K562 (cell line): ENCODE measurements at regions not wholly inside any gene's neighbourhood (a gene's known extent, or its start where the extent isn't known, plus 50 kb on each side); places are given as distances from the start of the nearest gene placed in this dataset.

Source experiments
- DPF2 ChIP-seq: fragments of 450-650 bp; IDR thresholded peaks from 2 replicates; pipeline ENCODE4 v1.6.1; 2016
- FOXA3 ChIP-seq, 2 experiments: fragments of 450-650 bp in 1 of 2; sonication (generic) in 1 of 2; formaldehyde crosslinking; IDR thresholded peaks in 1 of 2; conservative IDR thresholded peaks in 1 of 2; 2 replicates each; pipeline versions ENCODE4 v1.4.0 to v1.8.0; 2020 to 2022; ENCODE audit warnings: mild to moderate bottlenecking in 2 of 2, missing genetic modification reagents in 1 of 2
- POLR2A ChIP-seq: fragments of 450-650 bp; conservative IDR thresholded peaks from 2 replicates; pipeline ENCODE4 v1.6.1; 2016
- POLR3A ChIP-seq: IDR thresholded peaks from 2 replicates; pipeline ENCODE4 v1.6.1; 2011; ENCODE audit warnings: borderline replicate concordance, mild to moderate bottlenecking, moderate library complexity; ENCODE audit not compliant: insufficient read length, insufficient read depth; ENCODE audit errors: extremely low read depth
- TF ChIP-seq, protein P1 (sequence below): sonication (generic); formaldehyde crosslinking; IDR thresholded peaks from 2 replicates; pipeline ENCODE4 v1.8.1; 2022; ENCODE audit warnings: missing genetic modification reagents
- TF ChIP-seq, protein P2 (sequence below), 3 experiments: IDR thresholded peaks in 2 of 3; conservative IDR thresholded peaks in 1 of 3; 2 replicates each; pipeline ENCODE4 v1.5.1; 2011 to 2012; ENCODE audit warnings: low read length in 3 of 3, mild to moderate bottlenecking in 3 of 3, control low read depth in 2 of 3, improper control_type of control experiment in 1 of 3, inconsistent platforms in 1 of 3, low read depth in 1 of 3, mixed read lengths in 1 of 3, moderate library complexity in 1 of 3; ENCODE audit not compliant: insufficient read depth in 2 of 3

DNA sequence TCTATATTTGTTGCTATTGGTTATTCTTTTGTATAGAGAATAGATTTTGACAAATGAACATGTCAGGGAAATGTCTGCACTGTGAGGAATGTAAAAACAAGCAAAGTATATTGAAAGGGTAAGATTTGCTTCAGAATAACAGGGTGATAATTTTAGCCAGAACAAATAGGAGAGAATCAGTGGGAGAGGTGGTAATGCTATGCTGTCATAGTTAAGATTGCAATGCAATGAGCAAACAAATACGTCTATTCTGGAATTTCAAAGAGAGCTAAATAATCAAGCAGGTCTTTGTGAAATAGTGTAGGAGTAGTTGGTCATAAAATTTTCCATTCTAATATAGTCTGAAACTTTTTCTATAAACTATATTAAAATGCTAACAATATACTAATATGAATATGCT is 1478.4 kb downstream of the TECRL start:
- no peak for TF ChIP-seq POLR2A
- TF ChIP-seq POLR3A = no peak
- TF ChIP-seq, protein P1, sequence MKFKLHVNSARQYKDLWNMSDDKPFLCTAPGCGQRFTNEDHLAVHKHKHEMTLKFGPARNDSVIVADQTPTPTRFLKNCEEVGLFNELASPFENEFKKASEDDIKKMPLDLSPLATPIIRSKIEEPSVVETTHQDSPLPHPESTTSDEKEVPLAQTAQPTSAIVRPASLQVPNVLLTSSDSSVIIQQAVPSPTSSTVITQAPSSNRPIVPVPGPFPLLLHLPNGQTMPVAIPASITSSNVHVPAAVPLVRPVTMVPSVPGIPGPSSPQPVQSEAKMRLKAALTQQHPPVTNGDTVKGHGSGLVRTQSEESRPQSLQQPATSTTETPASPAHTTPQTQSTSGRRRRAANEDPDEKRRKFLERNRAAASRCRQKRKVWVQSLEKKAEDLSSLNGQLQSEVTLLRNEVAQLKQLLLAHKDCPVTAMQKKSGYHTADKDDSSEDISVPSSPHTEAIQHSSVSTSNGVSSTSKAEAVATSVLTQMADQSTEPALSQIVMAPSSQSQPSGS (CRISPR knock-in tag) = no peak
- TF ChIP-seq FOXA3 (CRISPR knock-in tag; conservative IDR thresholded peaks at IDR 0.05 in 1 of 2, IDR thresholded peaks at IDR 0.05 in 1 of 2) = no peak
- TF ChIP-seq, protein P2, sequence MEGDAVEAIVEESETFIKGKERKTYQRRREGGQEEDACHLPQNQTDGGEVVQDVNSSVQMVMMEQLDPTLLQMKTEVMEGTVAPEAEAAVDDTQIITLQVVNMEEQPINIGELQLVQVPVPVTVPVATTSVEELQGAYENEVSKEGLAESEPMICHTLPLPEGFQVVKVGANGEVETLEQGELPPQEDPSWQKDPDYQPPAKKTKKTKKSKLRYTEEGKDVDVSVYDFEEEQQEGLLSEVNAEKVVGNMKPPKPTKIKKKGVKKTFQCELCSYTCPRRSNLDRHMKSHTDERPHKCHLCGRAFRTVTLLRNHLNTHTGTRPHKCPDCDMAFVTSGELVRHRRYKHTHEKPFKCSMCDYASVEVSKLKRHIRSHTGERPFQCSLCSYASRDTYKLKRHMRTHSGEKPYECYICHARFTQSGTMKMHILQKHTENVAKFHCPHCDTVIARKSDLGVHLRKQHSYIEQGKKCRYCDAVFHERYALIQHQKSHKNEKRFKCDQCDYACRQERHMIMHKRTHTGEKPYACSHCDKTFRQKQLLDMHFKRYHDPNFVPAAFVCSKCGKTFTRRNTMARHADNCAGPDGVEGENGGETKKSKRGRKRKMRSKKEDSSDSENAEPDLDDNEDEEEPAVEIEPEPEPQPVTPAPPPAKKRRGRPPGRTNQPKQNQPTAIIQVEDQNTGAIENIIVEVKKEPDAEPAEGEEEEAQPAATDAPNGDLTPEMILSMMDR (IDR thresholded peaks at IDR 0.05 in 2 of 3, conservative IDR thresholded peaks at IDR 0.05 in 1 of 3; ENCODE audit: insufficient read depth in 2 of 3, low read depth in 1 of 3, low read length in 3 of 3) = no peak
- TF ChIP-seq DPF2 = no peak
